SJCRH30 (cell line): ENCODE measurements at regions not wholly inside any gene's neighbourhood (a gene's known extent, or its start where the extent isn't known, plus 50 kb on each side); places are given as distances from the start of the nearest gene placed in this dataset.

Experiments used
- DNase-seq, 2 experiments: peaks; one replicate each; pipeline ENCODE4 v3.0.0-alpha.2; 2015 to 2020
- H3K27ac ChIP-seq: fragments of 250-450 bp; sonication (Bioruptor Pico); 2 replicates; pipeline ENCODE4 v1.5.1; 2020; ENCODE audit warnings: mild to moderate bottlenecking, moderate library complexity
- H3K27me3 ChIP-seq: fragments of 250-450 bp; sonication (Bioruptor Pico); 2 replicates; pipeline ENCODE4 v1.5.1; 2020; ENCODE audit warnings: mild to moderate bottlenecking, moderate library complexity
- H3K36me3 ChIP-seq: fragments of 250-450 bp; sonication (Bioruptor Pico); 2 replicates; pipeline ENCODE4 v1.5.1; 2020; ENCODE audit warnings: mild to moderate bottlenecking, moderate library complexity
- H3K4me1 ChIP-seq: fragments of 250-450 bp; sonication (Bioruptor Pico); 2 replicates; pipeline ENCODE4 v1.5.1; 2020; ENCODE audit warnings: mild to moderate bottlenecking, moderate library complexity
- H3K4me3 ChIP-seq: fragments of 250-450 bp; sonication (Bioruptor Pico); 2 replicates; pipeline ENCODE4 v1.5.1; 2020; ENCODE audit warnings: mild to moderate bottlenecking, moderate library complexity
- H3K9me3 ChIP-seq: fragments of 250-450 bp; sonication (Bioruptor Pico); replicated peaks from 2 replicates; pipeline ENCODE4 v1.5.1; 2020; ENCODE audit warnings: mild to moderate bottlenecking, moderate library complexity

- H3K36me3 ChIP-seq: no peaks in the 10 kb centered on the region
- H3K9me3 ChIP-seq: no peaks in the 10 kb centered on the region
- no peaks in the 10 kb centered on the region for H3K4me1 ChIP-seq
- H3K4me3 ChIP-seq: no peak overlapping the region
- H3K27ac ChIP-seq: no peak overlapping the region
- H3K27me3 ChIP-seq: no peaks in the 10 kb centered on the region
- DNase-seq: peak; percentile 24 to 70
Observed at GRCh38 chr6:66926060-66926459, 1219.0 kb upstream of the EYS start.

DNA sequence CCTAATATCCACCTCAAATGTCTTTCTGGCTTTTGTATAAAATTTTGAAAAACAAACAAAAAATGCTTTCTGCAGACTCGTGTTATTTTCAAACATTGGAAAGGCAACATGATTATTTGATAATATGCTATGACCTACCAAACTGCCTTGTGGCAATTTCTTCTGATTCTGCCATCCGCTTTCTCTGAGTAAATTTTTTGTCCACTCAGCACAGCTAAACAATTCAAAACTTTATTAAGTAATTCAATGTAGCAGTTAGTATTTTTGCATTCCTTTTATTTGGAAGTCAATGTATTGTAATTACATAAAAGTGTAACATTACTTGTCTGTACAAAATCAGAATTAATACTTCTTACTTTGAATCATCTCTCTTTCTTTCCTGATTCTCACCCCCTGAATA, 1206.6 kb upstream of the EYS start:
- no peaks in the 10 kb centered on the region for H3K9me3 ChIP-seq
- H3K4me1 ChIP-seq: no peaks in the 10 kb centered on the region
- no peak overlapping the region for H3K4me3 ChIP-seq
- peaks cover under 1% of the 10 kb centered on the region; the same call in 1 of the 2 replicates for H3K27me3 ChIP-seq
- DNase-seq: no peak
- H3K27ac ChIP-seq: no peak overlapping the region
- no peaks in the 10 kb centered on the region for H3K36me3 ChIP-seq

GRCh38 chr6:66902457-66902856, 1195.4 kb upstream of the EYS start:
- Histone ChIP-seq H3K36me3 (no peaks in the 10 kb centered on the region), H3K9me3 (no peaks in the 10 kb centered on the region), H3K4me3 (no peak overlapping the region), H3K4me1 (no peaks in the 10 kb centered on the region), H3K27me3 (no peaks in the 10 kb centered on the region), H3K27ac (no peak overlapping the region)
- DNase-seq: no peak

GRCh38 chr6:66900133-66901083, 1193.4 kb upstream of the EYS start:
- no peaks in the 10 kb centered on the region for H3K36me3 ChIP-seq
- H3K27me3 ChIP-seq: no peaks in the 10 kb centered on the region
- no peak overlapping the region for H3K27ac ChIP-seq
- no peak overlapping the region for H3K4me3 ChIP-seq
- H3K9me3 ChIP-seq: no peaks in the 10 kb centered on the region
- H3K4me1 ChIP-seq: no peaks in the 10 kb centered on the region
- DNase-seq: no peak

GRCh38 chr6:66897576-66897975, 1190.5 kb upstream of the EYS start:
- no peaks in the 10 kb centered on the region for H3K36me3 ChIP-seq
- peak; percentile 9 to 15 for DNase-seq
- H3K4me1 ChIP-seq: no peaks in the 10 kb centered on the region
- H3K9me3 ChIP-seq: no peaks in the 10 kb centered on the region
- H3K27me3 ChIP-seq: no peaks in the 10 kb centered on the region
- H3K27ac ChIP-seq: no peak overlapping the region
- H3K4me3 ChIP-seq: no peak overlapping the region

DNA sequence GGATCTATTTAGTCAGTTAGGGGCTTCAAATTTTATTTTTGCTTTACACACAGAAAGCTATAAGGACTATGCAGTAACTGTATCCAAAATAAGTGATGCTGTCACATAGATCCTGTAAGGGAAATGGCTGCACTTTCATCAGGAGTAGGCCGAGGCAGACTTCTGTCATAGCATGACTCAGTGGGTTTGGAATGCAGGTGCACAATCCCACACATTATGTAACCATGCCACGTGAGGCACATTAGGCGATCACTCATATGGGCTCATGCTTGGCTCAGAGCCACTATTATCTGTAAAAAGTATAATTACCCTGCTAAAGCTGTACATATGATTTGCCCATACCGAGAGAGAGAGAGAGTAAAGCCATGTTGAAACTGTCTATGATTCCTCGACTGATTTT, 1189.4 kb upstream of the EYS start:
- peak in 1 of 2 experiments; percentile 6 for DNase-seq
- Histone ChIP-seq H3K27ac (no peak overlapping the region), H3K36me3 (no peaks in the 10 kb centered on the region), H3K4me3 (no peak overlapping the region), H3K9me3 (no peaks in the 10 kb centered on the region), H3K27me3 (no peaks in the 10 kb centered on the region), H3K4me1 (no peaks in the 10 kb centered on the region)

GRCh38 chr6:66883453-66883852, 1176.4 kb upstream of the EYS start:
- no peak for DNase-seq
- Histone ChIP-seq H3K36me3 (no peaks in the 10 kb centered on the region), H3K4me1 (no peaks in the 10 kb centered on the region), H3K4me3 (no peak overlapping the region), H3K9me3 (no peaks in the 10 kb centered on the region), H3K27me3 (no peaks in the 10 kb centered on the region), H3K27ac (no peak overlapping the region)

DNA sequence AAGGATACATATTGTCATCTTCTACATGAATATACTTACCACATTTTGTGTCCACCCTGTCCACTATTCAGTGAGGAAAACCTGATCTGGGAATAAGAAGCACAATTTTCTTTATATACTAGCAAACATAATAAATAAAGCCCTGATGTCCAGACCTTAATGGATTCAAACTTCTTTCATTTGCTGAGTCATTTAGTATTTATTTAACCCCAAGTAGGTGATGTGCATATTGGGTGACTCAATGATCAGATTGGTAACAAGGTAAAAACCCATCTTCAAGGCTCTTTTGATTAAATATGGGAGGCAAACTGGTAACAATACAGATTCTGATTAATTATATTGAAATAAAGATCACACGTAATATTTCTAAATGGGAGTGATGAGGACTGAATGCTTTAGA, 1159.8 kb upstream of the EYS start:
- Histone ChIP-seq H3K4me1 (no peaks in the 10 kb centered on the region), H3K27ac (no peak overlapping the region), H3K27me3 (no peaks in the 10 kb centered on the region), H3K36me3 (no peaks in the 10 kb centered on the region), H3K9me3 (no peaks in the 10 kb centered on the region), H3K4me3 (no peak overlapping the region)
- DNase-seq: no peak

- no peaks in the 10 kb centered on the region for H3K9me3 ChIP-seq
- no peak overlapping the region for H3K27ac ChIP-seq
- H3K27me3 ChIP-seq: no peaks in the 10 kb centered on the region
- no peaks in the 10 kb centered on the region for H3K4me1 ChIP-seq
- DNase-seq: no peak
- H3K36me3 ChIP-seq: no peaks in the 10 kb centered on the region
- no peak overlapping the region for H3K4me3 ChIP-seq
Observed at GRCh38 chr6:66865771-66866170, 1158.7 kb upstream of the EYS start.

DNA sequence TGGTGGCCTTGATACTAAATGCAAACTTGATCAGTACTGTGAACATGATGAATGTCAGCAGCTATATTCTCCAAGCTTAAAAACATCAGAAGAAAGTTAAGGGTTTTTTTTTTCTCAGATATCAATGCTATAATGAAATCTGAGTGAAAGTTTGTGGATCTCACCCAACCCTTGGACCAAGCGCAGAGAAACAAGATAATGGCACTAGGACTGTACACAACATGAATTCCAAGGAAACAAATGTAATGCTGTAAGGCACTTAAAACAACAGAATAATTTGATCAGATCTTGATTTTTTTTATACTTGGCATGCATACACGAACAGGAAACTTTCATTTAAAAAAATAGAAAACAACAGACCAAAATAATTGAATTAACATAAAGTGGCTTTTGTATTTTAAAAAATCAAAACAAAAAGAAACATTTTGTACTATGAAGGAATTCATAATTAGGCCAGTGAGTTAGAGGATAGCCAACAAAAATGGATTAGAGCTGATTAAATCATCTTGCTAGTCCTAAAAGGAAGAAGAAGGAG, 1154.0 kb upstream of the EYS start:
- Histone ChIP-seq H3K36me3 (no peaks in the 10 kb centered on the region), H3K27ac (no peak overlapping the region), H3K9me3 (no peaks in the 10 kb centered on the region), H3K4me1 (no peaks in the 10 kb centered on the region), H3K27me3 (no peaks in the 10 kb centered on the region), H3K4me3 (no peak overlapping the region)
- DNase-seq: no peak

DNA sequence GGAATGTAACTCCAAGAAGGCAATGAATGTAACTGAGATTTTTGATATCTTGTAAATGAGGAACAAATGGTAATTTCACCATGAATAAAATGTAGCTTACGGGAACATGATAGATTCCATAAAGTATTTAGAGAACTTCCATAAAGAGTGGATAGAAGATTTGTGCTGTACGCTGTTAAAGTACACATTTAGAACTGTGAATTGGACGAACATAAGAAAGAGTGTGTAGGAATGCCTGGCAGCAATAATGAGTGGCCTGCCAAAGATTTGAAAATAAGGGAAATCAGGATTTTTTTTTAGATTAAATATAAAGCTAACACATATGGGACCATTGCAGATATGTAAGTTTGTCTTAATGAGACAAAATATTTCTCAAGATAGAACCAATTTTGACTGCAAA, 1153.3 kb upstream of the EYS start:
- Histone ChIP-seq H3K27ac (no peak overlapping the region), H3K9me3 (no peaks in the 10 kb centered on the region), H3K36me3 (no peaks in the 10 kb centered on the region), H3K4me3 (no peak overlapping the region), H3K4me1 (no peaks in the 10 kb centered on the region), H3K27me3 (no peaks in the 10 kb centered on the region)
- no peak for DNase-seq

- no peak for DNase-seq
- H3K4me3 ChIP-seq: no peak overlapping the region
- no peaks in the 10 kb centered on the region for H3K9me3 ChIP-seq
- no peaks in the 10 kb centered on the region for H3K36me3 ChIP-seq
- H3K4me1 ChIP-seq: no peaks in the 10 kb centered on the region
- H3K27me3 ChIP-seq: no peaks in the 10 kb centered on the region
- no peak overlapping the region for H3K27ac ChIP-seq
Observed at GRCh38 chr6:66858196-66858595, 1151.2 kb upstream of the EYS start.

GRCh38 chr6:66854014-66854413, 1147.0 kb upstream of the EYS start:
- no peaks in the 10 kb centered on the region for H3K4me1 ChIP-seq
- H3K9me3 ChIP-seq: no peaks in the 10 kb centered on the region
- H3K4me3 ChIP-seq: no peak overlapping the region
- no peak overlapping the region for H3K27ac ChIP-seq
- H3K36me3 ChIP-seq: no peaks in the 10 kb centered on the region
- DNase-seq: no peak
- H3K27me3 ChIP-seq: no peaks in the 10 kb centered on the region

- no peak for DNase-seq
- Histone ChIP-seq H3K9me3 (no peaks in the 10 kb centered on the region), H3K4me3 (no peak overlapping the region), H3K27me3 (no peaks in the 10 kb centered on the region), H3K36me3 (no peaks in the 10 kb centered on the region), H3K27ac (no peak overlapping the region), H3K4me1 (no peaks in the 10 kb centered on the region)
Observed at GRCh38 chr6:66851930-66852329, 1144.9 kb upstream of the EYS start.

- Histone ChIP-seq H3K27ac (no peak overlapping the region), H3K4me1 (no peaks in the 10 kb centered on the region), H3K27me3 (no peaks in the 10 kb centered on the region), H3K9me3 (no peaks in the 10 kb centered on the region), H3K4me3 (no peak overlapping the region), H3K36me3 (no peaks in the 10 kb centered on the region)
- DNase-seq: no peak
Observed at GRCh38 chr6:66849843-66850242, 1142.8 kb upstream of the EYS start.
